ENCODE measurements at regions not wholly inside any gene's neighbourhood (a gene's known extent, or its start where the extent isn't known, plus 50 kb on each side); places are given as distances from the start of the nearest gene placed in this dataset.

DNA sequence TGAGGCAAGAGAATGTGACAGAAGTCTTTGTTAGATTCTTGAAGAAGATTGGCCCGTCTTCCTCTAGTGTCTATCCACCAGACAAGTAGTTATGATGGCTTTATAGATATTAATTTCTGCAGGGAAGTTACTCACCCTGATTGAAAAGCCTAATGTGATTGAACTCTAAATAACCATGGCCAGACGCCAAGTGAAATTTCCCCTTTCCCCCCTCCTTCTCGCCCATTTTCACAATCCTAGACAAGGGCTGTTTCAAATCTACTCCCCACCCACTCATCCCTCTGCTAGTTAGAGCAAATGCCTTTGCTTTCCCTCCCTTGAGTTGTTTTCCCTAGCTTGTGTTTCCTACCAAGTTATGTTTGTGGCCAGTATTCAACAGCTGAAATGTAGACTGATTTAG is 182.5 kb downstream of the TMEM167A start:
- H3K36me3 ChIP-seq (replicated peaks): no peaks in the 10 kb centered on the region
- DNase-seq: no peak
- H3K4me3 ChIP-seq (ENCODE audit: low read depth, low read length): no peak overlapping the region
- H3K27ac ChIP-seq: no peak overlapping the region
- in situ Hi-C loops (cut with HindIII; ENCODE audit: low pct_ligation_motif_present, low sequenced_read_pairs): no loop called here
- no peaks in the 10 kb centered on the region for H3K27me3 ChIP-seq (replicated peaks)
- TF ChIP-seq, protein P1, sequence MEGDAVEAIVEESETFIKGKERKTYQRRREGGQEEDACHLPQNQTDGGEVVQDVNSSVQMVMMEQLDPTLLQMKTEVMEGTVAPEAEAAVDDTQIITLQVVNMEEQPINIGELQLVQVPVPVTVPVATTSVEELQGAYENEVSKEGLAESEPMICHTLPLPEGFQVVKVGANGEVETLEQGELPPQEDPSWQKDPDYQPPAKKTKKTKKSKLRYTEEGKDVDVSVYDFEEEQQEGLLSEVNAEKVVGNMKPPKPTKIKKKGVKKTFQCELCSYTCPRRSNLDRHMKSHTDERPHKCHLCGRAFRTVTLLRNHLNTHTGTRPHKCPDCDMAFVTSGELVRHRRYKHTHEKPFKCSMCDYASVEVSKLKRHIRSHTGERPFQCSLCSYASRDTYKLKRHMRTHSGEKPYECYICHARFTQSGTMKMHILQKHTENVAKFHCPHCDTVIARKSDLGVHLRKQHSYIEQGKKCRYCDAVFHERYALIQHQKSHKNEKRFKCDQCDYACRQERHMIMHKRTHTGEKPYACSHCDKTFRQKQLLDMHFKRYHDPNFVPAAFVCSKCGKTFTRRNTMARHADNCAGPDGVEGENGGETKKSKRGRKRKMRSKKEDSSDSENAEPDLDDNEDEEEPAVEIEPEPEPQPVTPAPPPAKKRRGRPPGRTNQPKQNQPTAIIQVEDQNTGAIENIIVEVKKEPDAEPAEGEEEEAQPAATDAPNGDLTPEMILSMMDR (IDR thresholded peaks at IDR 0.05; ENCODE audit: low read depth, low read length, missing control alignments): no peak

DNA sequence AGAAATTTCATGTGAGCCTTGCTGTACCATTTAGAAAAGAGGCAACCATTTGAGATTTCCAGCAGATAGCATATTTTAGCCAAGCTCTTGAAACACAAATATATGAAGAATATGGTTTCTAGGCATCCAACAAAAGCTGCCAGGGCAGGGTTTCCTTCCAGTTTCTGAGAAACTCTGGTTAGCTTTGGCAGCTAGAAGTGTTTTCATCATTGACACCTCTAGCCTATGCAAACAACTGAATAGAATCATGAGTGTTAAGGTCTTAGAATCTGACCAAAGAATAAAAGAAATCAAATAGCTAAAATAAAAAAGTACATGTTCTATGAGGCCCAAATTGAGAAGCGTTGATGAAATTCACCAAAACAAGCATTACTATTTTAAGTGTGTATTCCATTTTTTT is 188.1 kb downstream of the TMEM167A start:
- no peaks in the 10 kb centered on the region for H3K27me3 ChIP-seq (replicated peaks)
- H3K27ac ChIP-seq: no peak overlapping the region
- H3K4me3 ChIP-seq (ENCODE audit: low read depth, low read length): no peak overlapping the region
- H3K36me3 ChIP-seq (replicated peaks): no peaks in the 10 kb centered on the region
- TF ChIP-seq, protein P1 (IDR thresholded peaks at IDR 0.05; ENCODE audit: low read depth, low read length, missing control alignments): no peak
- in situ Hi-C loops (cut with HindIII; ENCODE audit: low pct_ligation_motif_present, low sequenced_read_pairs): no loop called here
- no peak for DNase-seq

DNA sequence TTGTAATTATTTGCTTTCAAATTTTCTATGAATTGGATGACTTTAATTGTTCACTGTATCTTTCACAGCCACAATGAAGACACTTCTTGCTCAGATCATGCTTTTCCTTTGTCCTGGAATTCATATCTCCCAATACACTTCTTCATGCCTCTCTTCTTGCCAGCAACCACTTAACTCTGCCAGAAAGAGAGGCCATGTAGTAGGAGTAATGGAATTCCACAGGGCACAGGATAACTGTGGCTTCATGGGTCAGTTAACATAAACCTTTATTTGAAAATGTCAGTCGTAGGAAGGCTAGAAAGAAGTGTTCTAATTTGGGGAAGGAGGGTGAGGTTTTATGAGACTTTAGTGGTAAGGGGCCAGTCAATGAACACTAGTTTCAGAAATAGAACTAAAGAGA is 190.3 kb downstream of the TMEM167A start:
- in situ Hi-C loops (cut with HindIII; ENCODE audit: low pct_ligation_motif_present, low sequenced_read_pairs): no loop called here
- DNase-seq: no peak
- Histone ChIP-seq H3K4me3 (ENCODE audit: low read depth, low read length) (no peak overlapping the region), H3K27ac (no peak overlapping the region), H3K36me3 (replicated peaks) (no peaks in the 10 kb centered on the region), H3K27me3 (replicated peaks) (no peaks in the 10 kb centered on the region)
- TF ChIP-seq, protein P1 (IDR thresholded peaks at IDR 0.05; ENCODE audit: low read depth, low read length, missing control alignments): no peak

DNA sequence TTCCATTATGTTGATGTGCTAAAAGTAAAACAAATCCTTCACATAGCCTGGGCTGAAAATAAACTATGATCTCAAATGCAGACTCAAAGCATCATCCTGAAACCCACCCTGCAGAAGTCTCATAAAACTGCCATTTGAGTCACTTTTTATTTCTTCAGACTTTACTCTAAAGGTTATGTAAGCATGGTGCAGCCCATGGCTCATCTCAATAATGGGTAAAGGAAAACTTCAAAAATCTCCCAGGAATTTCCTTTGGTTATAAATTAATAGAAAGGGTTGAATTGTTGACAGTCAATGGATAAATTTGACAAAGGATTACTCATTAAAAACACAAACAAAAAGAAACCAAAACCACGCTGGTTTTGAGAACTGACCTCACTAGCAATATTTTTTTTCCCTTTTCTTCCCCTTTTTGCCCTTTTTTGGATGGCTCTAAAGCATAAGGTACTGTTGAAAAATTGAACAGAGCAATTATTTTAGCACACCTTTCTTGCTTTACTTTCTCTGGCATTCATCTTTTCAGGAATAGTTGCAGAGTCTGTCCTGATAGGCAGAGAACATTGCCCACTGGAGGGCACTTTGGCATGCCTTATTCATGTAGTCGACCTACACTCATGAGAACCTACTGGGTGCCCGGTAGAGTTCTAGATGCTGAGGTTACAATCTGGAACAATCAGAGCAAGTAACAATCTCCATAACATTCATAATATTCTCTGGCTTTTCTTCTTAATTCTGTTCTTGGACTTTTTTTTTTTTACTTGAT is 191.4 kb downstream of the TMEM167A start:
- Histone ChIP-seq H3K27ac (no peak overlapping the region), H3K4me3 (ENCODE audit: low read depth, low read length) (no peak overlapping the region), H3K27me3 (replicated peaks) (no peaks in the 10 kb centered on the region), H3K36me3 (replicated peaks) (no peaks in the 10 kb centered on the region)
- peak; percentile 40 for DNase-seq
- in situ Hi-C loops (cut with HindIII; ENCODE audit: low pct_ligation_motif_present, low sequenced_read_pairs): no loop called here
- TF ChIP-seq, protein P1 (IDR thresholded peaks at IDR 0.05; ENCODE audit: low read depth, low read length, missing control alignments): peak; percentile 29

DNA sequence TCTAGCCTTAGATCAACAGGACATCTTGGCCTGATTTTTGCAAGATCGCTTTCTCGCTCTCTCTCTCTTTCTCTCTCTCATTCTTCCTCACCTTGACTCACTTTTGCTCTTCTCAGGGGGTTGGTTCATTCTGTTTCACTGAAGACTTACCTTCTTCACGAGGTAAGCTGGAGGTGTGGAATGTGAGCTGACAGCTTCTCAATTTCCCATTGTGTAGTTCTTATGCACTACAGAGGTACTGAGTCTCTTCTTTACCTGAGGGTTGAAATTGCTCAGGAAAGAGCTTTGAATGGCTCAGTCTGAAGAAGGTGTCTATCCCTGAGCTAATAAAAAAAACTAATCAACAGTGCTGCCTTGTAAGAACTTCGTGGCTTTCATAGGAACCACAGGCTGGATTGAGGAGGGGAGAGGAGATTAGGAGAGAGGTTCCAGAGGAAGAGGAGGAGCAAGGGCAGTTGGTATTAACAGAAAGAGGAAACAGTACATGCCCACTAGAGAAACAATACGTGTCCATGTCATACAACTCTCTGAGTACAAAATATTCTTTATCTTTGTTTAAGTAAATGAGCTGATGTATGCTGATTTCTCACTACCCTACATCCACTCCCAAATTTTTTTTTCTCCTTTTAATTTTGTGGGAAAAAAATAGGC is 192.2 kb downstream of the TMEM167A start:
- in situ Hi-C loops (cut with HindIII; ENCODE audit: low pct_ligation_motif_present, low sequenced_read_pairs): no loop called here
- Histone ChIP-seq H3K36me3 (replicated peaks) (no peaks in the 10 kb centered on the region), H3K4me3 (ENCODE audit: low read depth, low read length) (no peak overlapping the region), H3K27ac (no peak overlapping the region), H3K27me3 (replicated peaks) (no peaks in the 10 kb centered on the region)
- DNase-seq: no peak
- TF ChIP-seq, protein P1 (IDR thresholded peaks at IDR 0.05; ENCODE audit: low read depth, low read length, missing control alignments): no peak
